PC-3 (cell line): ENCODE measurements at regions not wholly inside any gene's neighbourhood (a gene's known extent, or its start where the extent isn't known, plus 50 kb on each side); places are given as distances from the start of the nearest gene placed in this dataset.

Source experiments
- ATAC-seq: fragments of 200-7000 bp; cut with Tn5 transposase; 2 replicates; pipeline ENCODE4 v1.9.1; 2020; ENCODE audit warnings: mild to moderate bottlenecking, moderate library complexity
- BruUV-seq: library from RNA; stranded (reverse); fragments of 400-500 nt; replicated peaks from 2 replicates; lab custom pipeline; 2021; lab: Mats Ljungman, UMichigan
- CTCF ChIA-PET: fragments of 300-600 bp; sonication (Branson Sonifier 250); formaldehyde crosslinking; loops from one replicate; lab custom pipeline; 2022; ENCODE audit warnings: antibody characterized with exemption; lab: Charles Lee
- POLR2A ChIA-PET: fragments of 300-600 bp; sonication (Branson Sonifier 250); formaldehyde crosslinking; loops from one replicate; lab custom pipeline; 2022; ENCODE audit warnings: antibody characterized with exemption; ENCODE audit not compliant: unreplicated experiment; lab: Charles Lee
- DNase-seq: peaks from one replicate; pipeline ENCODE4 v3.0.0-alpha.2; 2015
- H2AFZ ChIP-seq: fragments of 300-600 bp; sonication (generic); 2 replicates; pipeline ENCODE4 v1.6.0; 2016; ENCODE audit warnings: antibody characterized with exemption, low read length
- H3F3A ChIP-seq: fragments of 300-600 bp; sonication (generic); one replicate; pipeline ENCODE4 v1.6.0; 2017; ENCODE audit warnings: antibody characterized with exemption, low read length, control low read depth, mild to moderate bottlenecking; ENCODE audit not compliant: unreplicated experiment
- H3K27ac ChIP-seq: fragments of 300-600 bp; sonication (generic); 2 replicates; pipeline ENCODE4 v1.5.1; 2016; ENCODE audit warnings: mild to moderate bottlenecking, low read length
- H3K27me3 ChIP-seq: fragments of 300-600 bp; sonication (generic); 2 replicates; pipeline ENCODE4 v1.6.1; 2016; ENCODE audit warnings: low read length, mixed read lengths
- H3K36me3 ChIP-seq: fragments of 300-600 bp; sonication (generic); 2 replicates; pipeline ENCODE4 v1.6.1; 2016; ENCODE audit warnings: low read depth, mixed run types, low read length, mixed read lengths
- H3K4me1 ChIP-seq: fragments of 300-600 bp; sonication (generic); 2 replicates; pipeline ENCODE4 v1.5.1; 2016; ENCODE audit warnings: low read length; ENCODE audit not compliant: insufficient read depth
- H3K4me2 ChIP-seq: fragments of 300-600 bp; sonication (generic); 2 replicates; pipeline ENCODE4 v1.6.0; 2016; ENCODE audit warnings: low read length
- H3K4me3 ChIP-seq: fragments of 300-600 bp; sonication (generic); 2 replicates; pipeline ENCODE4 v1.5.1; 2016; ENCODE audit warnings: mild to moderate bottlenecking, low read length, mixed read lengths
- H3K79me2 ChIP-seq: fragments of 300-600 bp; sonication (generic); 2 replicates; pipeline ENCODE4 v1.6.1; 2017; ENCODE audit warnings: low read length, mixed read lengths
- H3K9ac ChIP-seq: fragments of 300-600 bp; sonication (generic); 2 replicates; pipeline ENCODE4 v1.6.0; 2016; ENCODE audit warnings: mild to moderate bottlenecking, low read length
- H3K9me2 ChIP-seq: fragments of 300-600 bp; sonication (generic); replicated peaks from 2 replicates; pipeline ENCODE4 v1.6.1; 2016; ENCODE audit warnings: mixed run types, low read length, mixed read lengths
- H3K9me3 ChIP-seq: fragments of 300-600 bp; sonication (generic); 2 replicates; pipeline ENCODE4 v1.6.1; 2016; ENCODE audit warnings: low read length, mixed read lengths
- H4K20me1 ChIP-seq: fragments of 300-600 bp; sonication (generic); 2 replicates; pipeline ENCODE4 v1.6.1; 2016; ENCODE audit warnings: low read length, mixed read lengths
- EZH2 ChIP-seq: fragments of 300-600 bp; sonication (generic); IDR thresholded peaks from one replicate; pipeline ENCODE4 v1.6.1; 2017; ENCODE audit warnings: antibody characterized with exemption, mild to moderate bottlenecking, low read length; ENCODE audit not compliant: unreplicated experiment
- EZH2phosphoT487 ChIP-seq: fragments of 300-600 bp; sonication (generic); IDR thresholded peaks from 2 replicates; pipeline ENCODE4 v1.6.1; 2018; ENCODE audit warnings: mild to moderate bottlenecking, antibody characterized with exemption, low read length, borderline replicate concordance
- intact Hi-C: fragments of 100-400 bp; cut with micrococcal nuclease; formaldehyde crosslinking; loops from 2 replicates; pipeline ENCODE4 v1.9.0; 2023
- TF ChIP-seq, protein P1 (sequence below): fragments of 300-600 bp; sonication (generic); conservative IDR thresholded peaks from 2 replicates; pipeline ENCODE4 v1.5.1; 2017; ENCODE audit warnings: antibody characterized with exemption, low read depth, mild to moderate bottlenecking, low read length

DNA sequence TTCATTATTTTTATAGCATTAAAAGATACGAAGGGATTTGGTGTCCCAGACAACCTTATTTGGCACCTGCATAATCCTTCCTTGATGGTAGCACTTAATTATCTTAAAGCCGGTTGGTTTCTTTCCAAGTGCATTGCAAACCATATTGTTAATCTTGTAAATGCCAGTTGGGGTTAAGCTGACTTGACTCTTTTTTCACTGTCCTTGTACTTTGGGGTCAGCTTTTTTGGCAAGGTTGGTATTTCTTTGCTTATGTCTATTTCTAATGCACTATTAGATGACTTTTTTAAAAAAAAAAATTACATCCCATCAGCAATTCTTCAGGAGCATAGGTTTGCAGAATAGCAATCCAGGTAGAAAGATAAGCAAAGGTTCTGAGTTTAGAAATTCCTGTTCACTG lies 466.8 kb upstream of the TLE4 start:
- no peaks in the 10 kb centered on the region for H4K20me1 ChIP-seq
- intact Hi-C loops = no loop called here
- H2AFZ ChIP-seq = no peak overlapping the region
- ATAC-seq (no peak), DNase-seq (no peak)
- no peaks in the 10 kb centered on the region for H3K9me2 ChIP-seq
- no peaks in the 10 kb centered on the region for H3F3A ChIP-seq
- ChIA-PET CTCF (no interaction called here), POLR2A (no interaction called here)
- no peaks in the 10 kb centered on the region for H3K79me2 ChIP-seq
- no peaks in the 10 kb centered on the region for H3K4me1 ChIP-seq
- no peak for TF ChIP-seq EZH2phosphoT487
- no peak for TF ChIP-seq EZH2
- TF ChIP-seq, protein P1, sequence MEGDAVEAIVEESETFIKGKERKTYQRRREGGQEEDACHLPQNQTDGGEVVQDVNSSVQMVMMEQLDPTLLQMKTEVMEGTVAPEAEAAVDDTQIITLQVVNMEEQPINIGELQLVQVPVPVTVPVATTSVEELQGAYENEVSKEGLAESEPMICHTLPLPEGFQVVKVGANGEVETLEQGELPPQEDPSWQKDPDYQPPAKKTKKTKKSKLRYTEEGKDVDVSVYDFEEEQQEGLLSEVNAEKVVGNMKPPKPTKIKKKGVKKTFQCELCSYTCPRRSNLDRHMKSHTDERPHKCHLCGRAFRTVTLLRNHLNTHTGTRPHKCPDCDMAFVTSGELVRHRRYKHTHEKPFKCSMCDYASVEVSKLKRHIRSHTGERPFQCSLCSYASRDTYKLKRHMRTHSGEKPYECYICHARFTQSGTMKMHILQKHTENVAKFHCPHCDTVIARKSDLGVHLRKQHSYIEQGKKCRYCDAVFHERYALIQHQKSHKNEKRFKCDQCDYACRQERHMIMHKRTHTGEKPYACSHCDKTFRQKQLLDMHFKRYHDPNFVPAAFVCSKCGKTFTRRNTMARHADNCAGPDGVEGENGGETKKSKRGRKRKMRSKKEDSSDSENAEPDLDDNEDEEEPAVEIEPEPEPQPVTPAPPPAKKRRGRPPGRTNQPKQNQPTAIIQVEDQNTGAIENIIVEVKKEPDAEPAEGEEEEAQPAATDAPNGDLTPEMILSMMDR = no peak
- H3K4me3 ChIP-seq = no peak overlapping the region
- H3K9ac ChIP-seq = no peak overlapping the region
- no peak overlapping the region for H3K27ac ChIP-seq
- no peaks in the 10 kb centered on the region for H3K27me3 ChIP-seq
- BruUV-seq = no TSS peak
- H3K9me3 ChIP-seq = no peaks in the 10 kb centered on the region
- H3K4me2 ChIP-seq = no peak overlapping the region
- no peaks in the 10 kb centered on the region for H3K36me3 ChIP-seq

GRCh38 chr9:79107911-79108676 lies 463.7 kb upstream of the TLE4 start:
- Histone ChIP-seq H3K27ac (no peak overlapping the region), H3K4me1 (no peaks in the 10 kb centered on the region), H3K9me3 (no peaks in the 10 kb centered on the region), H3K4me2 (no peak overlapping the region), H3K9me2 (no peaks in the 10 kb centered on the region), H3F3A (no peaks in the 10 kb centered on the region), H3K9ac (no peak overlapping the region), H3K79me2 (no peaks in the 10 kb centered on the region), H3K27me3 (no peaks in the 10 kb centered on the region), H3K36me3 (no peaks in the 10 kb centered on the region), H3K4me3 (no peak overlapping the region), H2AFZ (no peak overlapping the region), H4K20me1 (no peaks in the 10 kb centered on the region)
- intact Hi-C loops = no loop called here
- TF ChIP-seq EZH2 = no peak
- no peak for TF ChIP-seq EZH2phosphoT487
- TF ChIP-seq, protein P1 = no peak
- POLR2A ChIA-PET = no interaction called here
- CTCF ChIA-PET = no interaction called here
- BruUV-seq = no TSS peak
- DNase-seq (no peak), ATAC-seq (no peak)

DNA sequence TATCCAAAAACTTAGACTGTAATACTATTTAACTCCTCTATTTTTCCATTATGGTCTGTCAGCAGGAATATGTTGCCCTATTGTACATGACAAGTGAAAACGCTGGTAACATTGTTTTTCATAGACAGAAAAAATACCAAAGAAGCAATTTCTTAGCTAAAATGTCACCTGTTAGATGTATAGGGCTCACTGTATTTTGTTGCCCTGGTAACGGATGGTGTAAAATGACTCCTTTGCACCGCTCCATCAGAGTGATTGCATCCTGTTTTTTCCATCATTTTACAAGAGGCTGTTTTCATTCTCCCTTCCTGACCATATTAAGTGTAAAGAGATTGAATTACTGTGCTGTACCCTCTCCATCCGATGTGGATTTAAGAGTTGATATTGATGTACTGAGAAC lies 460.1 kb upstream of the TLE4 start:
- H3K27ac ChIP-seq = no peak overlapping the region
- no peak overlapping the region for H3K4me3 ChIP-seq
- H3K27me3 ChIP-seq = no peaks in the 10 kb centered on the region
- ChIA-PET POLR2A (no interaction called here), CTCF (no interaction called here)
- TF ChIP-seq, protein P1 = no peak
- TF ChIP-seq EZH2phosphoT487 = no peak
- TF ChIP-seq EZH2 = no peak
- no peaks in the 10 kb centered on the region for H4K20me1 ChIP-seq
- no peaks in the 10 kb centered on the region for H3F3A ChIP-seq
- BruUV-seq = no TSS peak
- ATAC-seq = no peak
- DNase-seq = no peak
- no peak overlapping the region for H3K4me2 ChIP-seq
- no peaks in the 10 kb centered on the region for H3K79me2 ChIP-seq
- no peaks in the 10 kb centered on the region for H3K9me2 ChIP-seq
- no peaks in the 10 kb centered on the region for H3K9me3 ChIP-seq
- H3K9ac ChIP-seq = no peak overlapping the region
- H2AFZ ChIP-seq = no peak overlapping the region
- H3K36me3 ChIP-seq = no peaks in the 10 kb centered on the region
- no peaks in the 10 kb centered on the region for H3K4me1 ChIP-seq
- intact Hi-C loops = no loop called here
